HG02973 (cell line): ENCODE measurements at regions not wholly inside any gene's neighbourhood (a gene's known extent, or its start where the extent isn't known, plus 50 kb on each side); places are given as distances from the start of the nearest gene placed in this dataset.
"Not testable (repeated sequence)": the region's sequence is repeated elsewhere in the genome, so short reads cannot be mapped to it uniquely, and the experiment has no call there.

Source experiments
- ATAC-seq: cut with Tn5 transposase; IDR thresholded peaks from one replicate; pipeline ENCODE4 v1.9.1; 2021; ENCODE audit warnings: moderate library complexity; ENCODE audit not compliant: unreplicated experiment

GRCh38 chr6:168915855-168916254 lies 337.8 kb downstream of the THBS2 start:
- ATAC-seq = no peak

- no peak for ATAC-seq
These were observed 338.4 kb downstream of the THBS2 start for GRCh38 chr6:168915242-168915641.

- no peak for ATAC-seq
These were observed 339.7 kb downstream of the THBS2 start for GRCh38 chr6:168913866-168914469.

- not testable (repeated sequence) for ATAC-seq
These were observed 340.3 kb downstream of the THBS2 start for GRCh38 chr6:168913231-168913865.

GRCh38 chr6:168909288-168909687 lies 344.4 kb downstream of the THBS2 start:
- ATAC-seq = no peak

- no peak for ATAC-seq
These were observed 344.8 kb downstream of the THBS2 start for GRCh38 chr6:168908887-168909286.

GRCh38 chr6:168908166-168908565 lies 345.5 kb downstream of the THBS2 start:
- no peak for ATAC-seq

GRCh38 chr6:168906391-168906790 lies 347.3 kb downstream of the THBS2 start:
- ATAC-seq = no peak

- no peak for ATAC-seq
These were observed 348.1 kb downstream of the THBS2 start for GRCh38 chr6:168905451-168906090.

GRCh38 chr6:168903613-168904345 lies 349.9 kb downstream of the THBS2 start:
- ATAC-seq = no peak

GRCh38 chr6:168902075-168902474 lies 351.6 kb downstream of the THBS2 start:
- ATAC-seq = no peak

GRCh38 chr6:168901076-168901475 lies 352.6 kb downstream of the THBS2 start:
- no peak for ATAC-seq

- ATAC-seq = no peak
These were observed 357.3 kb downstream of the THBS2 start for GRCh38 chr6:168896321-168896720.

GRCh38 chr6:168895102-168895812 lies 358.4 kb downstream of the THBS2 start:
- ATAC-seq = peak; percentile 97

GRCh38 chr6:168892031-168892430 lies 361.6 kb downstream of the THBS2 start:
- no peak for ATAC-seq

- ATAC-seq = no peak
These were observed 362.7 kb downstream of the THBS2 start for GRCh38 chr6:168890981-168891365.

GRCh38 chr6:168890306-168890980 lies 363.2 kb downstream of the THBS2 start:
- no peak for ATAC-seq

- no peak for ATAC-seq
These were observed 364.8 kb downstream of the THBS2 start for GRCh38 chr6:168888786-168889345.

GRCh38 chr6:168888102-168888501 lies 365.5 kb downstream of the THBS2 start:
- ATAC-seq = no peak

- ATAC-seq = no peak
These were observed 366.0 kb downstream of the THBS2 start for GRCh38 chr6:168887621-168888020.
